ENCODE measurements at regions not wholly inside any gene's neighbourhood (a gene's known extent, or its start where the extent isn't known, plus 50 kb on each side); places are given as distances from the start of the nearest gene placed in this dataset.

DNA sequence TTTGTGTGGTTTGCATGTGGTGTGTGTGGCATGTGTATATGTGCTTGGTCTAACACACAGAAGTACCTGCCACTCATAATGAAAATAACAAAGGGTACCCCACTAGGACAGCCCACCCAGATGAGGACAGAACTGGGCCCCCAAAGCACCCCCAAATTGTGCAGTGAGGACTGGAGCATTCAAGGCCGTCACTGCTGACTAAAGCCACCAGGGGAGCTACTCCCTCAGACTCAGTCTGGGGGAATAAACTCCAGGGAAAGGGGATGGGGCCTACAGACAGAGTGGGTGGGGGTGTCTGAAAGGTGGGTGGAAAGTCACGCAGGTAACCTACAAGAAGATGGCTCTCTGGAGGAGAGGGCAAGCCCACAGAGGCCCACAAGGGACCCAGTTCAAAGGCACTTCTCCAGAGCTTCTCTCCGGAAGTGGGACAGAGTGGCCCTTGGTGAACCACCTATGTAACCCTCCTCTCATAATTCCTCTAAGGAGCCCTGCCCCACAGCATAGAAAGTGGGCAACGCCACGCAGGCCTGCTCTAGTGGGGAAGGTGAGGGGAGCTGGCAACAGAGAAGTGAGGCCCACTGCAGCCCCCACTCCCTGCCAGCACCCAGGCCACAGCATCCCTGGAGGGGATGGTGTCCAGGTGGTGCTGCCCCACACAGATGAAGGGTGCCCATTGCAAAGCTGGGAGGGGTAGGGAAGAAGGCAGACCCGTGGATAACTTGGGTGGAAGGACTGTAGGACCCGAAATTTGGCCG lies 122.8 kb upstream of the MAFB start:
- Histone ChIP-seq H3K36me3 (no peaks in the 10 kb centered on the region), H3K9me3 (no peaks in the 10 kb centered on the region), H3K4me3 (no peak overlapping the region), H3K4me1 (no peaks in the 10 kb centered on the region), H3K27ac (no peak overlapping the region), H3K27me3 (no peaks in the 10 kb centered on the region)
- TF ChIP-seq POLR2A (IDR thresholded peaks at IDR 0.05) = no peak
- TF ChIP-seq, protein P1, sequence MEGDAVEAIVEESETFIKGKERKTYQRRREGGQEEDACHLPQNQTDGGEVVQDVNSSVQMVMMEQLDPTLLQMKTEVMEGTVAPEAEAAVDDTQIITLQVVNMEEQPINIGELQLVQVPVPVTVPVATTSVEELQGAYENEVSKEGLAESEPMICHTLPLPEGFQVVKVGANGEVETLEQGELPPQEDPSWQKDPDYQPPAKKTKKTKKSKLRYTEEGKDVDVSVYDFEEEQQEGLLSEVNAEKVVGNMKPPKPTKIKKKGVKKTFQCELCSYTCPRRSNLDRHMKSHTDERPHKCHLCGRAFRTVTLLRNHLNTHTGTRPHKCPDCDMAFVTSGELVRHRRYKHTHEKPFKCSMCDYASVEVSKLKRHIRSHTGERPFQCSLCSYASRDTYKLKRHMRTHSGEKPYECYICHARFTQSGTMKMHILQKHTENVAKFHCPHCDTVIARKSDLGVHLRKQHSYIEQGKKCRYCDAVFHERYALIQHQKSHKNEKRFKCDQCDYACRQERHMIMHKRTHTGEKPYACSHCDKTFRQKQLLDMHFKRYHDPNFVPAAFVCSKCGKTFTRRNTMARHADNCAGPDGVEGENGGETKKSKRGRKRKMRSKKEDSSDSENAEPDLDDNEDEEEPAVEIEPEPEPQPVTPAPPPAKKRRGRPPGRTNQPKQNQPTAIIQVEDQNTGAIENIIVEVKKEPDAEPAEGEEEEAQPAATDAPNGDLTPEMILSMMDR (IDR thresholded peaks at IDR 0.05) = no peak
- no peak for TF ChIP-seq POLR2AphosphoS5 (IDR thresholded peaks at IDR 0.05)
- DNase-seq (ENCODE audit: low spot score in 2 of 2) = no peak
- intact Hi-C loops (cut with DNase I; ENCODE audit: low total_unique reads) = no loop called here

- intact Hi-C loops (cut with DNase I; ENCODE audit: low total_unique reads) = no loop called here
Measured at GRCh38 chr20:40812415-40812925, 123.4 kb upstream of the MAFB start.

GRCh38 chr20:40813029-40813431 lies 124.0 kb upstream of the MAFB start:
- intact Hi-C loops (cut with DNase I; ENCODE audit: low total_unique reads) = no loop called here
- Histone ChIP-seq H3K27ac (no peak overlapping the region), H3K4me1 (no peaks in the 10 kb centered on the region), H3K36me3 (no peaks in the 10 kb centered on the region), H3K9me3 (no peaks in the 10 kb centered on the region), H3K27me3 (no peaks in the 10 kb centered on the region), H3K4me3 (no peak overlapping the region)
- no peak for TF ChIP-seq POLR2AphosphoS5 (IDR thresholded peaks at IDR 0.05)
- TF ChIP-seq POLR2A (IDR thresholded peaks at IDR 0.05) = no peak
- TF ChIP-seq, protein P1 (IDR thresholded peaks at IDR 0.05) = no peak
- DNase-seq (ENCODE audit: low spot score in 2 of 2) = no peak

More at GRCh38 chr20:40812415-40812925, 123.4 kb upstream of the MAFB start:
- no peaks in the 10 kb centered on the region for H3K36me3 ChIP-seq
- TF ChIP-seq, protein P1 (IDR thresholded peaks at IDR 0.05) = no peak
- TF ChIP-seq POLR2AphosphoS5 (IDR thresholded peaks at IDR 0.05) (no peak), POLR2A (IDR thresholded peaks at IDR 0.05) (no peak)
- DNase-seq (ENCODE audit: low spot score in 2 of 2) = no peak
- H3K27me3 ChIP-seq = no peaks in the 10 kb centered on the region
- no peak overlapping the region for H3K27ac ChIP-seq
- H3K9me3 ChIP-seq = no peaks in the 10 kb centered on the region
- no peak overlapping the region for H3K4me3 ChIP-seq
- no peaks in the 10 kb centered on the region for H3K4me1 ChIP-seq

DNA sequence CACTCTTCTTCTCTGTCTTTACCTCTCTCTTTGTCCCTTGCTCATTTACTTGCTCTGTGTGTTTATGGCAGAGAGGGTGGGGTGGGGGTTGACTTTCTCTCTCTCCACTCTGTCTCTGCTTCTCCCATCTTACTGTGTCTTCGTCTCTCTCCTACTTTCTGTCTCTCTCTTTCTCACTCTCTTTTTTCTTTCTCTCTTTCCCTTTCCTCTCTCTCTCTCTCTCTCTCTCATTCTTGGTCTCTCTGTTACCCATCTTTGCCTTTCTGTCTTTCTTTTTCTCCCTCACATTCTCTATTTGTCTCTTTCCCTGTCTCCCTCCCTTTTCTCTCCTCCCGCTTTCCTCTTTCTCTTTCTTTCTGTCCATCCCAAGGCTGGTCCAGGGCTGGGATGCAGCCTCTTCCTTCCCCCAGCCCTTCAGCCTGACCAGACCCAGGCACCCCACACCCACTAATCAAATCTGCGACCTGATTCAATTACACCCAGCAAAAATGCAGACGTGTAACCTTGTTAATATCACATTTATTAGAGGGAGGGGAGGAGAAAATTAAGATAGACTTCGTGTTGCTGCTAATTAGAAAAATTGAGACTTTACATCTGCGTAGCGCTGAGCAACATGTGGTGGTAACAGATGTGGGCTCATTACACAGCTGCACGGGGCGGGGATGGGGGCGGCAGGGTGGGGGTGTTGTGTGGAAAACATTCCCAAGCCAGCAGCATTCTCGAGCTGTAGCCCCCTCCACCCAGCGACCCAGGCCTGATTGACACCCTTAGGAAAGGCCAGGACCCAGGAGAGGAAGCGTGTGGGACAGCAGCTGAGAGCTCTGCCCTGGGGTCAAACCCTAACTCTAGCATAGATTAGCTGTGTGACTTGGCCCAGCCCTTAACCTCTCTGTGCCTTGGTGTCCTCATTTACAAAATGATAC lies 124.9 kb upstream of the MAFB start:
- DNase-seq (ENCODE audit: low spot score in 2 of 2) = no peak
- no peak for TF ChIP-seq POLR2A (IDR thresholded peaks at IDR 0.05)
- no peak for TF ChIP-seq POLR2AphosphoS5 (IDR thresholded peaks at IDR 0.05)
- TF ChIP-seq, protein P1 (IDR thresholded peaks at IDR 0.05) = no peak

DNA sequence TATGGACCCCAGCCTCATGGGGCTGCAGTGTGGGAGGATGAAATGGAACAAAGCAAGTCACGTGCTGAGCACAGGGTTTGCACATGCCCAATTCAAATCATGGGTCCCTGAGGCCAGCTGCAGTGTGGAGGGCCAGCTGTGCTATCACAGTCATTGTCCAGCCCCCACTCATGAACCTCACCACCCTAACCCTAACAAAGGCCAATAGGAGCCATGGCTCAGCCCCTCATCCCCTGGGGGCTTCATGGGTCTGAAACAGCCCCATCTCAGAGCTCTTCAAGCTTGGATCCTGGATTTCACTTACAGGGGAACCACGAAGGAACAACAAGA lies 125.6 kb upstream of the MAFB start:
- Histone ChIP-seq H3K9me3 (no peaks in the 10 kb centered on the region), H3K27ac (no peak overlapping the region), H3K4me3 (no peak overlapping the region), H3K27me3 (no peaks in the 10 kb centered on the region), H3K36me3 (no peaks in the 10 kb centered on the region), H3K4me1 (no peaks in the 10 kb centered on the region)
- no peak for TF ChIP-seq POLR2AphosphoS5 (IDR thresholded peaks at IDR 0.05)
- TF ChIP-seq, protein P1 (IDR thresholded peaks at IDR 0.05) = no peak
- no peak for TF ChIP-seq POLR2A (IDR thresholded peaks at IDR 0.05)
- no peak for DNase-seq (ENCODE audit: low spot score in 2 of 2)
- intact Hi-C loops (cut with DNase I; ENCODE audit: low total_unique reads) = no loop called here

More for the DNA sequence above, 124.9 kb upstream of the MAFB start:
- no peaks in the 10 kb centered on the region for H3K36me3 ChIP-seq
- H3K9me3 ChIP-seq = no peaks in the 10 kb centered on the region
- no peak overlapping the region for H3K27ac ChIP-seq
- H3K27me3 ChIP-seq = no peaks in the 10 kb centered on the region
- no peak overlapping the region for H3K4me3 ChIP-seq
- no peaks in the 10 kb centered on the region for H3K4me1 ChIP-seq
- intact Hi-C loops (cut with DNase I; ENCODE audit: low total_unique reads) = no loop called here

Measured in breast epithelium (tissue), 4 donors.